ENCODE measurements at regions not wholly inside any gene's neighbourhood (a gene's known extent, or its start where the extent isn't known, plus 50 kb on each side); places are given as distances from the start of the nearest gene placed in this dataset.

DNA sequence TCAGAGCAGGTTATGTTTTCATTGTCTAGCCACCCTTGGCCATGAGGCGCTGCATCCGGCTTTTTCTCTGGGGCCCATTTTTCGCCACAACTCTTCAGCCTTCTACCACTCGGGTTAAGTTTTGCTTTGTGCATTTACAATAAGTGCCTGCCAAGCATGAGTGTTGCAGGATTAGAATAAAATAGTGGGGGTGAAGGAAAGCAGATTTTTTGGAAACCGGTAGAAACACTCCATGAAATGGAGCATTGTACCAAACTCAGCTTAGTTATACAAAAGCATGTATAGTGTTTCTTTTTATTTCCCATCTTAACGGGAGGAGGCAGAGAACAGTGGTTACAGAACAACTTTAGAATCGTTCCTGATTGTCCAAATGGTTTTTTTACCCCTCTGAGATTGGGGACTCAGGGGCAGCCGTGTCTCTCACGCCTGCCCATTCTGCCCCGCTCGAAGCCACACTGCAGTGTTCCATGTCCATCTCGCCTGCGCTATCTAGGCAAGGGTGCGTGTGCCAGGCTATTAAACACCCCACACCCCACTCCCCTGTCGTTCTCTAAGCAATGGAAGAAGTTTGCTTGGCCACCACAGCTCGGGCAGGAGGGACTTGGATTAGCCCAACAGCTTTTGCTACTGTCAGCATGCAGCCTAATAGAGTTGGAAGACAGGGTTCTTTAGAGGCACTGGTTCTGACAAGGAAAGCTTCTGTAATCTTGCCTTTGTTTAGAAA lies 268.8 kb upstream of the WWC1 start:
- H3K4me1 Mint-ChIP-seq: no peaks in the 10 kb centered on the region
- no peak overlapping the region for H3K9ac ChIP-seq (ENCODE audit: low read length)
- intact Hi-C loops (cut with micrococcal nuclease): no loop called here
- no peak for DNase-seq
- ChIA-PET CTCF (no interaction called here), POLR2A (no interaction called here)
- no peak for ATAC-seq (ENCODE audit: low read depth)
- no peak overlapping the region for H2AFZ ChIP-seq (ENCODE audit: insufficient read depth, low read depth, low read length, poor library complexity, severe bottlenecking)
- no peaks in the 10 kb centered on the region for H3K4me1 ChIP-seq (ENCODE audit: control insufficient read depth in 2 of 2, insufficient read depth in 2 of 2, low read length in 2 of 2)
- H3K9me3 ChIP-seq (ENCODE audit: control extremely low read depth in 1 of 3, control insufficient read depth in 2 of 3, insufficient read depth in 1 of 3, low read length in 2 of 3): no peaks in the 10 kb centered on the region
- no peak overlapping the region for H3K4me2 ChIP-seq (replicated peaks; ENCODE audit: low read depth, low read length, poor library complexity, severe bottlenecking)
- no peak overlapping the region for H3K27ac Mint-ChIP-seq
- H3K27me3 Mint-ChIP-seq: no peaks in the 10 kb centered on the region
- no peaks in the 10 kb centered on the region for H3K79me2 ChIP-seq (ENCODE audit: control insufficient read depth, insufficient read depth, low read length)
- peaks cover under 1% of the 10 kb centered on the region for H3K9me3 Mint-ChIP-seq (ENCODE audit: insufficient read depth)
- no peaks in the 10 kb centered on the region for H4K20me1 ChIP-seq (ENCODE audit: control insufficient read depth, insufficient read depth, low read length, poor library complexity, severe bottlenecking)
- H3K27ac ChIP-seq (ENCODE audit: low read length in 2 of 2): no peak overlapping the region
- TF ChIP-seq, protein P1, sequence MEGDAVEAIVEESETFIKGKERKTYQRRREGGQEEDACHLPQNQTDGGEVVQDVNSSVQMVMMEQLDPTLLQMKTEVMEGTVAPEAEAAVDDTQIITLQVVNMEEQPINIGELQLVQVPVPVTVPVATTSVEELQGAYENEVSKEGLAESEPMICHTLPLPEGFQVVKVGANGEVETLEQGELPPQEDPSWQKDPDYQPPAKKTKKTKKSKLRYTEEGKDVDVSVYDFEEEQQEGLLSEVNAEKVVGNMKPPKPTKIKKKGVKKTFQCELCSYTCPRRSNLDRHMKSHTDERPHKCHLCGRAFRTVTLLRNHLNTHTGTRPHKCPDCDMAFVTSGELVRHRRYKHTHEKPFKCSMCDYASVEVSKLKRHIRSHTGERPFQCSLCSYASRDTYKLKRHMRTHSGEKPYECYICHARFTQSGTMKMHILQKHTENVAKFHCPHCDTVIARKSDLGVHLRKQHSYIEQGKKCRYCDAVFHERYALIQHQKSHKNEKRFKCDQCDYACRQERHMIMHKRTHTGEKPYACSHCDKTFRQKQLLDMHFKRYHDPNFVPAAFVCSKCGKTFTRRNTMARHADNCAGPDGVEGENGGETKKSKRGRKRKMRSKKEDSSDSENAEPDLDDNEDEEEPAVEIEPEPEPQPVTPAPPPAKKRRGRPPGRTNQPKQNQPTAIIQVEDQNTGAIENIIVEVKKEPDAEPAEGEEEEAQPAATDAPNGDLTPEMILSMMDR (IDR thresholded peaks at IDR 0.05): no peak
- TF ChIP-seq EZH2 (IDR thresholded peaks at IDR 0.05; ENCODE audit: borderline replicate concordance, insufficient read depth, low read depth, low read length, poor library complexity, severe bottlenecking): no peak
- H3K36me3 ChIP-seq (replicated peaks in 1 of 2; ENCODE audit: control extremely low read depth in 1 of 2, control insufficient read depth in 1 of 2, extremely low read depth in 1 of 2, insufficient read depth in 2 of 2, low read length in 1 of 2): no peaks in the 10 kb centered on the region
- WGBS (ENCODE audit: insufficient coverage): 90% methylated on average over 13 of the region's 16 CpGs
- no peaks in the 10 kb centered on the region for H3K27me3 ChIP-seq (replicated peaks in 1 of 4; ENCODE audit: control extremely low read depth in 1 of 4, control insufficient read depth in 3 of 4, insufficient read depth in 4 of 4, low read length in 3 of 4)
- no peak overlapping the region for H3K4me3 Mint-ChIP-seq
- H3K4me3 ChIP-seq (ENCODE audit: control extremely low read depth in 1 of 5, extremely low read depth in 1 of 5, insufficient read depth in 1 of 5, low read depth in 2 of 5, low read length in 4 of 5): no peak overlapping the region

DNA sequence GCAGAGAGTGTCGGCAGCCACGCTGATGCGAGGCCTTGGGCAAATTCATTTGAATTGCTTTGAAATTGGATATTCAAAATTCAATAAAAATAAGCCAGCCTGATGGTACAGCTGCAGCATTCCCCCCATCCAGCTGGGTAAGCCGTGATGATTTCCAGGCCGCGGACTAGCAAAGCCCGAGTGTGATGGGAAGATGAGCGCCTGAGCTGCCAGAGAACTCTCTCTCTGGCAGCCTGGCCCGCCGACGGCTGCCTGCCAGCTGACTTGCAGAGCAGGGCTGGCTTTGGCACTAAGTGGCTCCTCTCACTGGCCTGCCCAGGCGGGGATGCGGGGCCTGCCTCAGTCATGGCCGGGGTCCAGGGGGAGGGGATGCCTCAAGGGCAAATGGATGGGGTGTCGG lies 268.3 kb upstream of the WWC1 start:
- no peak overlapping the region for H3K9ac ChIP-seq (ENCODE audit: low read length)
- Mint-ChIP-seq H3K9me3 (ENCODE audit: insufficient read depth) (peaks cover 2% of the 10 kb centered on the region), H3K4me1 (no peaks in the 10 kb centered on the region), H3K27me3 (no peaks in the 10 kb centered on the region), H3K27ac (no peak overlapping the region), H3K4me3 (no peak overlapping the region)
- no peak overlapping the region for H3K4me2 ChIP-seq (replicated peaks; ENCODE audit: low read depth, low read length, poor library complexity, severe bottlenecking)
- H3K27me3 ChIP-seq (replicated peaks in 1 of 4; ENCODE audit: control extremely low read depth in 1 of 4, control insufficient read depth in 3 of 4, insufficient read depth in 4 of 4, low read length in 3 of 4): no peaks in the 10 kb centered on the region
- TF ChIP-seq, protein P1 (IDR thresholded peaks at IDR 0.05): no peak
- TF ChIP-seq EZH2 (IDR thresholded peaks at IDR 0.05; ENCODE audit: borderline replicate concordance, insufficient read depth, low read depth, low read length, poor library complexity, severe bottlenecking): no peak
- no peaks in the 10 kb centered on the region for H3K36me3 ChIP-seq (replicated peaks in 1 of 2; ENCODE audit: control extremely low read depth in 1 of 2, control insufficient read depth in 1 of 2, extremely low read depth in 1 of 2, insufficient read depth in 2 of 2, low read length in 1 of 2)
- intact Hi-C loops (cut with micrococcal nuclease): no loop called here
- H3K9me3 ChIP-seq (ENCODE audit: control extremely low read depth in 1 of 3, control insufficient read depth in 2 of 3, insufficient read depth in 1 of 3, low read length in 2 of 3): no peaks in the 10 kb centered on the region
- no peak for ATAC-seq (ENCODE audit: low read depth)
- no peaks in the 10 kb centered on the region for H3K4me1 ChIP-seq (ENCODE audit: control insufficient read depth in 2 of 2, insufficient read depth in 2 of 2, low read length in 2 of 2)
- H3K4me3 ChIP-seq (ENCODE audit: control extremely low read depth in 1 of 5, extremely low read depth in 1 of 5, insufficient read depth in 1 of 5, low read depth in 2 of 5, low read length in 4 of 5): no peak overlapping the region
- WGBS (ENCODE audit: insufficient coverage): 98% methylated on average over 10 of the region's 15 CpGs
- ChIA-PET CTCF (no interaction called here), POLR2A (no interaction called here)
- no peak overlapping the region for H2AFZ ChIP-seq (ENCODE audit: insufficient read depth, low read depth, low read length, poor library complexity, severe bottlenecking)
- no peak overlapping the region for H3K27ac ChIP-seq (ENCODE audit: low read length in 2 of 2)
- no peaks in the 10 kb centered on the region for H3K79me2 ChIP-seq (ENCODE audit: control insufficient read depth, insufficient read depth, low read length)
- DNase-seq: no peak
- no peaks in the 10 kb centered on the region for H4K20me1 ChIP-seq (ENCODE audit: control insufficient read depth, insufficient read depth, low read length, poor library complexity, severe bottlenecking)
